ENCODE measurements at regions not wholly inside any gene's neighbourhood (a gene's known extent, or its start where the extent isn't known, plus 50 kb on each side); places are given as distances from the start of the nearest gene placed in this dataset.
A peak's percentile ranks its signal among the peaks of the same experiment; 100 is the strongest.

- no peak overlapping the region for H3K4me3 ChIP-seq (ENCODE audit: low read depth, low read length)
- H3K27me3 ChIP-seq: no peaks in the 10 kb centered on the region
- H3K36me3 ChIP-seq: no peaks in the 10 kb centered on the region
- TF ChIP-seq, protein P1, sequence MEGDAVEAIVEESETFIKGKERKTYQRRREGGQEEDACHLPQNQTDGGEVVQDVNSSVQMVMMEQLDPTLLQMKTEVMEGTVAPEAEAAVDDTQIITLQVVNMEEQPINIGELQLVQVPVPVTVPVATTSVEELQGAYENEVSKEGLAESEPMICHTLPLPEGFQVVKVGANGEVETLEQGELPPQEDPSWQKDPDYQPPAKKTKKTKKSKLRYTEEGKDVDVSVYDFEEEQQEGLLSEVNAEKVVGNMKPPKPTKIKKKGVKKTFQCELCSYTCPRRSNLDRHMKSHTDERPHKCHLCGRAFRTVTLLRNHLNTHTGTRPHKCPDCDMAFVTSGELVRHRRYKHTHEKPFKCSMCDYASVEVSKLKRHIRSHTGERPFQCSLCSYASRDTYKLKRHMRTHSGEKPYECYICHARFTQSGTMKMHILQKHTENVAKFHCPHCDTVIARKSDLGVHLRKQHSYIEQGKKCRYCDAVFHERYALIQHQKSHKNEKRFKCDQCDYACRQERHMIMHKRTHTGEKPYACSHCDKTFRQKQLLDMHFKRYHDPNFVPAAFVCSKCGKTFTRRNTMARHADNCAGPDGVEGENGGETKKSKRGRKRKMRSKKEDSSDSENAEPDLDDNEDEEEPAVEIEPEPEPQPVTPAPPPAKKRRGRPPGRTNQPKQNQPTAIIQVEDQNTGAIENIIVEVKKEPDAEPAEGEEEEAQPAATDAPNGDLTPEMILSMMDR (IDR thresholded peaks at IDR 0.05; ENCODE audit: low read depth, low read length): no peak
- no peaks in the 10 kb centered on the region for H3K4me1 ChIP-seq
- no peak for DNase-seq
- no peaks in the 10 kb centered on the region for H3K9me3 ChIP-seq
Observed at GRCh38 chr2:81672923-81673322, 1368.4 kb upstream of the LRRTM1 start.

DNA sequence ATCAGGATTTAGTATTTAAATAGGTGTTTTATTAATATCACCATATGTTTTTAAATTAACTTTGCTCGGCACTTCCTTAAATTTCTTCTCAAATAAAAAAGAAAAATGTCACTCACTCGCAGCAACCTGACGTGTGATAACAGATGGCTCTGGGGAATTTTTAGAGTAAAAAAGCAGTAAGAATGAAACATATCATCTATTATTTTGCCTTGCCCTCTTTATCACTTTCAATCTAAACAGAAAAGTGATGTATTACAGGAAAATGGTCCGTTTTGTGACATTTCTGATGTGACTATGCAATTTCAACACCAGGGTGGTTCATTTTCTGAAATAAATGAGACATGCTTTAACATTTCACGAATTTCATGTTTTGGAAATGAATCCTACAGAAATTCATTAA lies 1368.0 kb upstream of the LRRTM1 start:
- Histone ChIP-seq H3K27me3 (no peaks in the 10 kb centered on the region), H3K4me3 (ENCODE audit: low read depth, low read length) (no peak overlapping the region), H3K9me3 (no peaks in the 10 kb centered on the region), H3K4me1 (no peaks in the 10 kb centered on the region), H3K36me3 (no peaks in the 10 kb centered on the region)
- TF ChIP-seq, protein P1 (IDR thresholded peaks at IDR 0.05; ENCODE audit: low read depth, low read length): no peak
- no peak for DNase-seq

DNA sequence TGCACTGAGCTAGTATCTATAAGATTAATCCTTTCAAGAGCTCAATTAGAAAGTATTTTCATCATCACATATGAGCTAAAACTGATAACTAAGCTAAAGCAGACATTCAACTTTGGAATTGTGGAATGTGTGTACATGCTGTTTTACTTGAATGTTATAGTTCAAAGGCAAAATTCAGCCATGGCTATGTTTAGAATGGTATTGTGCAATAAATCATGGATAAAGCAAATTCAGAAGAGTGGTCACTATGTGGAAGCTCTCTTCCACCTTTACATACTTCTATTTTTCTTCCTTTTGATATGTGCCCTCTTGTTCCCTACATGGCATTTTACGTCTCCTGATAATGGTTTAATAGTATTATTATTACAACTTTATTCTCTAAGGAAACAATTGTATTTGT lies 1366.3 kb upstream of the LRRTM1 start:
- Histone ChIP-seq H3K36me3 (no peaks in the 10 kb centered on the region), H3K4me3 (ENCODE audit: low read depth, low read length) (no peak overlapping the region), H3K27me3 (no peaks in the 10 kb centered on the region), H3K9me3 (no peaks in the 10 kb centered on the region), H3K4me1 (no peaks in the 10 kb centered on the region)
- TF ChIP-seq, protein P1 (IDR thresholded peaks at IDR 0.05; ENCODE audit: low read depth, low read length): no peak
- no peak for DNase-seq

DNA sequence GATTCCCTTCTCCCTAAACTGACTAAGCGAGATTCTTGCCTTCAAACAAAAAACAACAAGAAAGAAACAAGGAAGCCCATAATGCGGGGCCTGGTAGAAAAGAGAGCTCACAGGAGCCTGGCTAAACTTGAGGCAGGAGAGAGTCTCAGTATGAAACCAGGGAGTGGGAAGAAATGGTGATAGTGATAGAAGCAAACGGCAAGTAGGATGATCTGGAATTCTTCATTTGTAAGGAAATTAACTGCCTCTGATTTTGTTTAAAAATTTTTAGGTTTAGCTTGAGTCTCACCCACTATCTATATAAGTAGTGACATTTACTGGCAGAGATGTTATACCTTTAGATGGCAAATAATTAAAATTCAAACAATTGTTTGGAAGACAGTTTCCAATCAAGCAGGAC lies 1356.5 kb upstream of the LRRTM1 start:
- TF ChIP-seq, protein P1 (IDR thresholded peaks at IDR 0.05; ENCODE audit: low read depth, low read length): no peak
- H3K4me3 ChIP-seq (ENCODE audit: low read depth, low read length): no peak overlapping the region
- H3K4me1 ChIP-seq: no peaks in the 10 kb centered on the region
- no peaks in the 10 kb centered on the region for H3K27me3 ChIP-seq
- no peak for DNase-seq
- H3K36me3 ChIP-seq: no peaks in the 10 kb centered on the region
- H3K9me3 ChIP-seq: no peaks in the 10 kb centered on the region

- H3K27me3 ChIP-seq: no peaks in the 10 kb centered on the region
- TF ChIP-seq, protein P1 (IDR thresholded peaks at IDR 0.05; ENCODE audit: low read depth, low read length): no peak
- H3K9me3 ChIP-seq: no peaks in the 10 kb centered on the region
- DNase-seq: no peak
- H3K36me3 ChIP-seq: no peaks in the 10 kb centered on the region
- no peak overlapping the region for H3K4me3 ChIP-seq (ENCODE audit: low read depth, low read length)
- H3K4me1 ChIP-seq: no peaks in the 10 kb centered on the region
Observed at GRCh38 chr2:81658227-81658626, 1353.7 kb upstream of the LRRTM1 start.

GRCh38 chr2:81650048-81650971 lies 1345.8 kb upstream of the LRRTM1 start:
- H3K4me1 ChIP-seq: no peaks in the 10 kb centered on the region
- DNase-seq: no peak
- no peaks in the 10 kb centered on the region for H3K27me3 ChIP-seq
- H3K4me3 ChIP-seq (ENCODE audit: low read depth, low read length): no peak overlapping the region
- no peaks in the 10 kb centered on the region for H3K9me3 ChIP-seq
- no peaks in the 10 kb centered on the region for H3K36me3 ChIP-seq
- TF ChIP-seq, protein P1 (IDR thresholded peaks at IDR 0.05; ENCODE audit: low read depth, low read length): peak; percentile 25
